Ammon's horn (tissue), 1 donor: ENCODE measurements at regions not wholly inside any gene's neighbourhood (a gene's known extent, or its start where the extent isn't known, plus 50 kb on each side); places are given as distances from the start of the nearest gene placed in this dataset.
"Not testable (repeated sequence)": the region's sequence is repeated elsewhere in the genome, so short reads cannot be mapped to it uniquely, and the experiment has no call there.

Experiments
- DNase-seq: peaks from one replicate; pipeline ENCODE4 v3.0.0-alpha.2; 2016; ENCODE audit warnings: low spot score

- DNase-seq = no peak
Measured at GRCh38 chr10:3877211-3878000, 92.4 kb upstream of the KLF6 start.

GRCh38 chr10:3876350-3876962 lies 91.4 kb upstream of the KLF6 start:
- DNase-seq = no peak

GRCh38 chr10:3875842-3876235 lies 90.8 kb upstream of the KLF6 start:
- DNase-seq = no peak

GRCh38 chr10:3874990-3875841 lies 90.2 kb upstream of the KLF6 start:
- peak; percentile 28 for DNase-seq

- DNase-seq = not testable (repeated sequence)
Measured at GRCh38 chr10:3874610-3874989, 89.6 kb upstream of the KLF6 start.

- DNase-seq = peak; percentile 56
Measured at GRCh38 chr10:3873728-3874461, 88.9 kb upstream of the KLF6 start.

- DNase-seq = no peak
Measured at GRCh38 chr10:3872712-3873329, 87.8 kb upstream of the KLF6 start.

GRCh38 chr10:3871424-3871996 lies 86.5 kb upstream of the KLF6 start:
- no peak for DNase-seq

- no peak for DNase-seq
Measured at GRCh38 chr10:3869036-3869435, 84.0 kb upstream of the KLF6 start.

- no peak for DNase-seq
Measured at GRCh38 chr10:3868271-3868664, 83.3 kb upstream of the KLF6 start.

GRCh38 chr10:3867454-3868270 lies 82.7 kb upstream of the KLF6 start:
- DNase-seq = no peak

- DNase-seq = no peak
Measured at GRCh38 chr10:3866332-3866731, 81.3 kb upstream of the KLF6 start.

GRCh38 chr10:3865565-3865964 lies 80.6 kb upstream of the KLF6 start:
- DNase-seq = no peak

- no peak for DNase-seq
Measured at GRCh38 chr10:3861795-3862194, 76.8 kb upstream of the KLF6 start.

- DNase-seq = no peak
Measured at GRCh38 chr10:3858051-3858845, 73.2 kb upstream of the KLF6 start.

GRCh38 chr10:3857318-3857717 lies 72.3 kb upstream of the KLF6 start:
- no peak for DNase-seq

- no peak for DNase-seq
Measured at GRCh38 chr10:3856593-3856992, 71.6 kb upstream of the KLF6 start.

- DNase-seq = no peak
Measured at GRCh38 chr10:3853547-3854303, 68.7 kb upstream of the KLF6 start.

- DNase-seq = no peak
Measured at GRCh38 chr10:3853016-3853415, 68.0 kb upstream of the KLF6 start.
